DMS114 treated with DMSO at 0.1 percent for 48 hours (cell line): ENCODE measurements at regions not wholly inside any gene's neighbourhood (a gene's known extent, or its start where the extent isn't known, plus 50 kb on each side); places are given as distances from the start of the nearest gene placed in this dataset.

Experiments used
- DNase-seq: peaks from one replicate; lab custom pipeline; 2025; ENCODE audit not compliant: unreplicated experiment; lab: John Stamatoyannopoulos, UW

DNA sequence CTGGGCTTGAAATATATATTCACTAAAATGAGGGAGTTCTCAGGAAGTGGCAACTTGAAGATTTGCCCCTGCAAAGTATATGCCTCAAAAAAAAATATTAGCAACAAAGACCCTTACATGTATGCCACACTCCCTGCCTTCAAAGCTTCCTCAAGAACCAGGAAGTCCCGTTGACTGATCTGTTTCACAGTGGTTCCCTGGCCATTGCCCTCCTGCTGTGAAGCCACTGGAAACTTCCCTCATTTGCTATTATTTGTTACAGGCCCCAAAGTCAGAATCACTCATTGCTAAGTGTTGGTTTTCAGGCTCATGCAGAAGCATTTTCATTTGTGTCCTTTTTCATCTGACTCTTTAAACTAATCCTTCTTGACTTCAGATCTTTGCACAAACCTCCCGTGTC, 421.5 kb downstream of the ZNF521 start:
- DNase-seq: no peak

DNA sequence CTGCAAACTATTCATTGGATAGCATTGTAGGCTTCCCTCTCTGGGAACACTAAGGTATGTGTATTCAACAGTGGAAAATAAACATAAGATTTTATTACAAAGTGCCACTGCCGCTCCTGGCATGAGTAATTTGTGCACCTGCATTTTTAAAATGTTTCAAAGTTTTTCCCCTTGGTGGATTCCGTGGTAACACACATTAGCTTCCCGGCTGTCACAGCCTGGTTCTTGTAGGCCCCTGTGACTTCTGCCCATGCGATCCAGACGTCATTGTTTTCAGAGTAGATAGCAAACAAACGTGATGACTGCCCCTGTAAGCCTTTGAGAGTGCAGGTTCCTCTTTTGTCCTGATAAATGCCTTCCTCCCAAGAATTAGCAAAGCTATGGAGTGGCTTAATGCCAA, 421.0 kb downstream of the ZNF521 start:
- DNase-seq: no peak

DNA sequence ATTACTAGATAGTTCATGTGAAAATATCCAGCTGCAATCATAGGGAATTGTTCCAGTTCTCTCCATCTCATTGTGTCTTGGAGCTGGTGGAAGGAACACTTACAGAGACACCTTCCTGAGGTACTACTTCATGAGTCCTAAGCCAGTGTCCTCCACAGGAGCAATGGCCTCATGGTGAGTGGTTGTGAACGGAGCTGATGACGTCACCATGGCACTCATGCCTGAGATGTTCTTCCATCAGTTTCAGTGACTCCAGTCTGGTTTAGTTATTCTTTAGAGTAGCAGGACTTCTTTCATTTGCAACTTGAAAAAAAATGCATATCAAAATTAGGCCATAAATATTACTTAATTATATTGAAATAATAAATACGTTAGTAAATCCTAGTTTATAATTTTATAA, 418.6 kb downstream of the ZNF521 start:
- no peak for DNase-seq

DNA sequence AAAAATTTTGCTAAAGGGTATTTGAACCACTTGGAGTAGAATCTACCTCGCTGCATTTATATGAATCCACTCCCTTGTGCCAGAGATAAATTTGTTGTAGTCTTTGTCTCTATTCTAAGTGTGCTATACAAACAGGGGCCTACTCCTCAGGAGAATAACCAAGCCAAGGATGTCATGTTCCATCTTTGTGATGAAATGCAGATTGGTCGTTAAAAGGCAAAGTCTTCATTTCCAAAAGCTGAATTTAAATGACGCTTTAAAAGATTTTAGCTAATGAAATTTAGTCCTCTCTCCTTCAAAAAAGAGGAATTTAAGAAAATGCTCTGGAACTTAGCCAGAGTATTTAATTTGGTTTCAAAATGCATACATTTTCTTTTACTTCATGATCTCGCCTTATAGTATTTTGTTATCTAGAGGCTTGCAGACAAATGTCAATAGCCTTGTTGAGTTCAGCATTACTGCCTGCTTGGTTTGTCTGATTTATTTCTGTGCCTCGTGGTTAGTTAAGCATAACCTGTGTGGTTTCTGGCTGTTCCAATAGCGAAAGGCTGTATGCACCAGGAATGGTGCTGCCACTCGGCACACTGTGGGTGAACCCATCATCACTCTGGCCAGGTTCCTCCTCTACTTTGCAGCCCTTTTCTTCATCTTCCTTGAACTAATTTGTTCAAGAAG, 417.6 kb downstream of the ZNF521 start:
- no peak for DNase-seq

DNA sequence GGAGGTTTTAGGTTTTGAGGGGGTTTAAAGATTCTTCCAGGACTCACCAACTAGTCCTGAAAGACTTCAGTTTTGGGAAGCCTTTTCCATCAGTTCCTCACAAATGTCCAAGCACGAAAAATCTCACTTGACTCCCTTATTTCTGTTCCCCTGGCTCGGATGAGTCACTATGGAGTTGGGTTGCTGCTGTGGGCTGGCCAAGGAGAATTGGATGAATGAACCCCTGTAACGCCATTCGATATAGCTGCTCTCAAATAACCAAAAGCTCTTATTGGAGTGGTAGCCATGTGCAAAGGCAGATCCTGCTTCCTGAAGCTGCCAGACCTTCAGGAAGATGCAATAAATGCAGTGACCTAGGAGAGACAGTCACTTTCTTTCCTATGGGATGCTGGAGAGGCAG, 417.0 kb downstream of the ZNF521 start:
- no peak for DNase-seq

DNA sequence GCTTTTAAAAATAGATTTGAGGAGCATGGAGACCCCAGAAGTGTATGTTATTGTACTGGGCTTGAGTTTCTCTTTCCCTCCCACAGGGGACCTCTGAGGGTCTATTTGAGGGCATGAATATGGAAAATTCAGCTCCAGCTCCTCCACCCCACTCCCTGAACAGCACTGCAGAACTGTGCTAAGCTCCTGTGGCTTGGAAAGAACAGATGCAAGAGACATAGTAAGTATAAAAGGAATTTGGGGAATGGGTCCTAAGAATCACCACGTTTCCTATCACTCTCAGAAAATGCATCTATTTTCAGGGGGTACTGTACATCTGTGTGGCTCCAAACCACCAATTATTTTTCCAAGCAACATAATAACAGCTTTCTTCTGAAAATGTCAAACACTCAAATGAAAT, 416.1 kb downstream of the ZNF521 start:
- no peak for DNase-seq

DNA sequence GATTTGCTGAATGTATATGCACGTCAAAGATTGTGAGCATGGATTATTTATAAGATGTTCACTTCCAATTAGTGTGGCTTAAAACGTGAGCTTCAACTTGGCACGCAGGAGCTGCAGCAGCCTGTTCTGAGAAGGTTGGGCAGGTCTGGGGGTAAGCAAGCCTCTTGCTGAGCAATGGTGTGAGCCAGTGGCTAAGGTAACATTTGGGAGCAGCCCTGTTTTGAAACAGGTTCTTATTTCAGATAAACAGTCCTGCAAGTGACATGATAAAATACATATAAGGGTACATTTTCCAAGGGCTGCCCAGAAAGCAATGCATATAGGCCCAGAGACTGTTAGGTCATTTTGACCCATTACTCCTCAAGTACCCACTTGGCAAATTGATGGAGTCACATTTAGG, 415.3 kb downstream of the ZNF521 start:
- no peak for DNase-seq

DNA sequence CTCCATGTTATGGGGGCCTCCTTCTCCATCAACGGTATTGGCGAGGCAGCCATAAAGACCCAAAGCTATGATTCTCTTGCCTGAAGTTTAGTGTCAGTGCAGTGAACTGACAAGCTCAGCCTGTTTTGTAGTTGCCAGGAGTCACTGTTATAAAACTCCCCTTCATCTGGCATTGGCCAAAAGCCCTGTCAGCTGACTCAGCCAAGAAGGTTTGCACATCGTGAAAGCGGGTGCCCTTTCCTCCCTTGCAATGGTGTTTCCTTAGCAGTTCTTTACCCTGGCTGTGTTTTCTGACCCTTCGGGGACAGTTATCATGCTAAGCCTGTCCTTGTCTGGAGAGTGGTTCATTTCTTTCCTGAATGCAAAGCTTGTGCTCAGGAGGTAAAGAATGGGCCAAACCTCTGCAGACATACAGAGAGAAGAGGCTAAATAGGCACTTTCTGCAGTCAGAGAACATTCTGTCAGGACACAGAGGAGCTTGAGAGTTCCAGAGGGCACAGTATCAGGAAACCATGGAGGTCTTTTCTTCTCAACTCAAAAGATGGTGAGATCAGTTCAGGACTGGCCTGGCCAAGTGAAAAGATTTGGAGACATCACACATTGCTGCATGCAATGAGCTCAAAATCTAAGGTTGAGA, 414.2 kb downstream of the ZNF521 start:
- no peak for DNase-seq

DNA sequence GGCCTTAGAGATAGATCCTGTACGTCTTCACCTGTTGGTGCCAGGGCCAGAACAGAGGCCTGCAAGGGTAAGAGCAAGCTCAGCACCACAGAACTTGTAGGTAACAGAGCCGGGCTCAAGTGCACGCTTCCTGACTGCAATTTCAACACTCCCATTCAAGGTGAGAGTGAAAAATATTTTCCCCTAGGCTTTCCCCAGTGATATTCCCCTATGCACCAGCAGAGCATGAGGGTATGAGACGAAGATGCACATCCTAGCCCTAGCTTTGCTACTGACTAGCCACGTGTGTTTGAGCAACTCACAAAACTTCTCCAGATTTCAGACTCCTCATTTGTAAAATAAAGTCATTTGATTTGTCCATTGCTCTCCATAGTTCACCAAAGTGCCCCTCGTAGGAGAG, 411.6 kb downstream of the ZNF521 start:
- no peak for DNase-seq

DNA sequence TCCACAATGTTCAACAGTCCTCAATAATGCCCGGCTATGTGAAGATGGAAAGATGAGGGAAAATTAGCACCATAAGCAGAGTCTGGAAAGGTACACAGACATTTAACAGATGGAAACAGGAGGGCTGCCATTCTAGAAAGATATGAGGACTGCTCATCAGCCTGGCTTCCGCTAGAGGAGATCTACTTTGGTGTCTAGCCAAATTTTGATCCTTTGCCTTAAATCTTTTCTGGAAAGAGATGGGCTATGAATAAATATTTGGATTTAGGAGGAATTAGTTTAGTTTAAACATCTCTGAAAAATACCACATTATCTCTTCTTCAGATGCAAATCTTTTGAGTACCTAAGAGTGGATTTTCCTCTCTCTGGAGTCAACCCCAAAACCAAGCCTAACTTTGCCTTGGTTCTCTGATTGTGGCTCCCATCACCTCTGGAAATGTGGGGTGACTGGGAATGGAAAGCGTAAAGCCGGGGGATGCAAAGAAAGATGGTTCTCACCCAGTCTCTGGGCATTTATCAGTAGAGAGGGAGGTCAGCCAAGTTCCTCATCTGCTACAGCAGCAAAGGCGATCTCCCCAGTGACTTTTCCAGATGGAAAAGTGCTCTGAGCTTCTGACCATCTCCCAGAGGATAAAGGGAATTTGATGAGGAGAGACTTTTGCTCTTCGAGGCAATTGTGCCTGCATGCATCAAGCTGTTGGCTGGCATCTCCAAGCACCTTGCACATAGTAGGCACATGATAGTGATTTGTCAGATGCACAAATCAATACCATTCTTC, 410.6 kb downstream of the ZNF521 start:
- no peak for DNase-seq

DNA sequence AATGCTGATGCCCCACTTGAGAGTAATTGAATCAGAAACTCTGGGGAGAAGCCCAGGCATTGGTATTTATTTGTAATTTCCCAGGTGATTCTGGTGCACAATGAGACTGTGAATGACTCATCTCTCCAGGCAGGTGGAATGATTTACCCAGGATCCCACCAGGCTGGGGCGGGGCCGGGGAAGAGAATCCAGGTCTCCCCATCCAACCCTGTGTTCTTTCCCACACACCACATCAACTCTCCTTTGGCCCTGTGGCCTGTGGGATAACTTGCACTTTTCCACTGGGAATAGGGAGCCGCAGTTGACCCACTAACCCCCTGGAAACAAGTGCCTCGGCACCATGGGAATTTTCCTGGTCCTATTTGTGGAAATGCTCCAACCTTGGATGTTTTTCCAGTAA, 409.8 kb downstream of the ZNF521 start:
- DNase-seq: no peak

DNA sequence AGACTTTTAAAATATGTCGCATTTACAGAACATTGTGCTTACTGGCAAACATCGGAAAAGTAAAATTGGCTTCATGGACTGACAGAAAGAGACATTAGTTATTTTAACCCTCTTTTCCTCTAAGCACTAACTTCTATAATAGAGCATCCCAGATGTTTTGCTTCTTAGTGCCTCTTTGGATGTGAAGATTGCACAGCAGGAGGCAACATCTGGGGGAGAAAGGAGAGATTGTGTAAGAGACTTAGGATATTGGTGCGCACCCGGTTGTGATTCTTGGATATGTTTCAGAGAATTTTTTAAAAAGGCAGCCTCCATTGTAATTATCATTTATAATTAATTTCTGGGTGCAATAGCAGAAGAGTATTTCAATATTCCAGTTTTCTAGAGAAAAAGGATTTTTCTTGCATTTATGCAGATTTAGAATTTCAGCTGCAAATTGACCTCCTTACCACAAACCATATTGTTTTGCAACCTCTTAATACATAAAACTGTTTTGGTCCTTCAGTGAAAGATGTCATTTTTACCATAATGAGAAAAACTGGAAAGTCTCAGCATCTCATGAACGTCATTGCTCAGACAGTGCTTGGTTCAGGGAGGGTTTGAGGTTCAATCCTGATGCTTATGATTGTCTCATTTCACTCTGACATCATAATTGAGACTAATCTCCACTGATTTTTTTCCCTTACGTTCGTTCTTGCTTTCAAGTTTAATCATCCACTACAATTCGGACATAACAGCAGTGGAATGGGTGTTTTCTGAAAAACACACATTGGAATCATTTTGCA, 404.3 kb downstream of the ZNF521 start:
- no peak for DNase-seq

DNA sequence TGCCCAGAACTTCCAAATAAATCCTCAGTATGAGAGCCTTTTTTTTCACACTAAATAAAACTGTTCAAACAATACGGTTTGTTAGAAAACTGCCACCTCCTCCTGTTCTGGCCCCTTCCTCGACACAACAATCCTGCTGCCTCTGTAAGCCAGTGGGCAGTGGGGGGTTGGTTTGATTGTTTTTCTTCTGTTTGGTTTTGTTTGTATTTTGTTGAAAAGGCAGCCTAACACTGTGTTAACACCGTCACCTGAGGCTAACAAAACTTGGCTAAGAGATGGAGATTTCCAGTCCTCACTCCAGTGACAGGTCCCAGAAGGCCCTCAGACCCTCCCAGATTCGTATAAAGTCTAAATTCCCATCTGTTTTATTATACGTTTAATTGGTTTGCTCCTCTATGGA, 402.1 kb downstream of the ZNF521 start:
- no peak for DNase-seq

DNA sequence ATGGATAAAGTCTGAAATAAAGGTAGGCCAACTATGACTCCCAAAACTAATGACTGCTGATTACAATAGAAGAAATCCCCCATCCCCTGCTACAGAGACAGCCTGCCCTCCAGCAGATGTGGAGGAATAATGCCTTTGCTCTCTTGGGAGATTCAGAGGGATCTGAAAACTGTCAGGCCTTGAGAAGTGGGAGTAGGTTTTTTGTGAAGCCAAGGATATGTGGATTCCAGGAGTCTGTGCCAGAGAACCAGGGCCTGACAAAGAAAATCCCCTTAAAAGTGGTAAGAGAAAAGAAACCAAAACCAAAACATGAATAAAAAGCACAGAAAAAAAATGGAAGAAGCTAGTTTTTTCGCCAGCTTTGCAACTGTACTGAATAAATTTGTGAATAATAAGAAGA, 397.6 kb downstream of the ZNF521 start:
- DNase-seq: no peak

DNA sequence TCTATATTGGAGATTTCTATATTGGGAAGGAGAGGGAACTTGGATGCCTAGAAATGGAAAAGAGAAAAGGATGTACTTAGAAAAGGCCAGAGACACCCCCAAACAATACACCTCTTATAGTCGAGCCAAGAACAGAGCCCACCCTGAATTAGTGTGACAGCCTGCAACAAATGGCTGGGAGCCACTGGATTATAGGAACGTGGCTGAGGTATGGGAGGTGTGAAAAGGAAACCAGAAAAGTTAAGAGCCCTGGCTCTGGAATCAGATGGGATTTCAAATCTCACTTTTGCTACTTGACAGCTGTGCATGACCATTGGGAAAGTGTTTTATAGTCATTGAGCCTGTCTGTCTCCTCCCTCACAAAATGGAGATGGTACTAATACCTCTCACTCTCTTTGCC, 394.0 kb downstream of the ZNF521 start:
- DNase-seq: no peak

DNA sequence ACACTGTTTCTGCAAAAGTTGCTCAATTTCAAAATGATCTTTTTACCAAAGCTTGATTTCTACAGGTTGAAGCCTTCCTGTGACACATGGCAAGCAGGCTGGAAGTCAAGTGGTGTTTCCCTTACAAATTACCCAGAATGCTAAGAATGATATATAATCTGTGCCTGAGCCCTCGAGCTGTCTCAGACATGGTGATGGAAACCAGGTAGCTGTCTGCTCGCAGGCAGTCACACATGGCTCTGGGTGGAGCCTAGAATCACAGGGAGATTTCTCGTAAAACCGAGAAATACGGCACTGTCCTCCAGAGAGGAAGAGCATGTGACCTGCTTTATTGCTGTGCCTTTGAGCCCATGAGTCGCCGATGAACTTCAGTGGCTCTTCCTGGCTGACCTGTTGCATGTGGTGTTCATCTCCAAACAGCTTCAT, 392.9 kb downstream of the ZNF521 start:
- DNase-seq: no peak

DNA sequence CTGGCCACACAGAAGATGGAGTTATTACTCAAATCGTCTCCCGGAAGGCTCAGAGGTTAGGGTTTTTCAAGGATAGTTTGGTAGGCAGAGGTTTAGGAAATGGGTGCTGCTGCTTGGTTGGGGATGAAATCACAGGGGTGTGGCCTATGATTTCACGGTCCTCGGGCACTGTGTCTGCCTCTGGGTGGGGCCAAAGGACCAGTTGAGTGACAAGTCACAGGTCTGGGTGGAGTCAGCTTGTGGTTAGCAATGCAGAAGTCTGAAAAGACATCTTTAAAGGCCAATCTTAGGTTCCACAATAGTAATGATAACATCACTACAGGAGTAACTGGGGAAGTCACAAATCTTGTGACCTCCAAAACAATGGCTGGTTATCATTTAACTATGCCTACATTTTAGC, 387.8 kb downstream of the ZNF521 start:
- no peak for DNase-seq

DNA sequence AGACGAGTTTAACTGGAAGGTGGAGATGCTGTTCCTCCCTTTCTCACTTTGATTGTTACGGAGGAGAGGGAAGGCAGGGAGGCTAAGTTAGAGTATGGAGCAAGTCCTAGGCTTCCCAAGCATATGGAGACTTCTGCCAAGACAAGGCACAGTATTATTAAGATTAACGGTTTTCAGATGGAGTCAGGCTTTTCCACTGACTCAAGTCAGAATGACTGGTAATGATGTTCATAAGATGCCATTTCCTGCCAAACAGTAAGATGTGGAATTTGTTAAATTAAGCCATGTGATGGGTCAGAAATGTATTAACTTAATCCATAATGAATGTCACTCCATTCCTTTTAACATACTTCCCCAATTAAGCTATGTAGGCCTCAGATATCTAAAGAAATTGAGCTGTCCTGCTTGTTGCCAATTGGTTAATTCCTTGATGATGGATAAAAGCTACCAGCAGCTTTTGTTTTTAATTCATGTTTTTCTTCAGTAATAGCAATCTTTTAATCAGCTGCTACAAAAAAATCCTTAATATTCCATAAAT, 383.7 kb downstream of the ZNF521 start:
- DNase-seq: no peak

DNA sequence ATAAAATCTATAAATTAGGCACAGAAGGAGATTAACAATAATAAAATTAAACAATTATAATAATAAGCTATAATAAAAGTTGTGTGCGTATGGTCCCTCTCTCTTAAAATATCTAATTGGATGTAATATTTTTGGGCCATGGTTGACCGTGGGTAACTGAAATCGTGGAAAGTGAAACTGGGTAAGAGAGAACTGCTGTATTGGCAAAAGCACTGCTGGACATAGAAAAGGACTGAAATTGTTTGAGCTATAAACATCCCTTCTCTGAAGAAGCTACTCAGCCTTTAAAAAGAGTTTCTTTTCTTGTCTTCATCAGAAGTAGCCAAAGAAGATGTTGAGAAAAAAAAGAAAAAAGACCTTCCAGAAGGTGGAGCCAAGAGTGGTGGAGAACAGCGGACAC, 379.4 kb downstream of the ZNF521 start:
- DNase-seq: no peak

DNA sequence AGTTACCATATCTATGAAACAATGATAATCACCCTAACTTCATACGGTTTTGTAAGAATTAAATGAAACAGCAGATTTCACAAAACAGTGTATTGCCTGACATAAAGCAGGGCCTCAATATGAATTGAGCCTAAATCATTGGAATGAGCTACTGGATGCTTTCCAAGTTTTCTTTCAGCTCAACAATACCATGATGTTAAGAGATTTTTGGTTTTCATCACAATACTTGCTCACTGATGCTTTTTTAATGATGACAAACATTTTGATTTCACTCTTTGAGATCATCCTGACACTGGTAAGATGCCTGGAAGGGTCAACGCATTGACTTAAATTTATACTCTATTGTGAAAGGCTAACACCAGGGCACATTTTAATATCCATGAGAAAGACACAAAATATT, 377.5 kb downstream of the ZNF521 start:
- no peak for DNase-seq
